ENCODE measurements at regions not wholly inside any gene's neighbourhood (a gene's known extent, or its start where the extent isn't known, plus 50 kb on each side); places are given as distances from the start of the nearest gene placed in this dataset.

GRCh38 chr3:126263971-126264370 lies 83.6 kb upstream of the ALDH1L1 start:
- ChIA-PET POLR2A (ENCODE audit: partially characterized antibody) (interaction anchor here (0.8 to 1.7 kb wide), 2 partner anchors 24 to 103 kb away, joined by 3 to 5 read pairs; no protein-coding TSS in a partner anchor), CTCF (ENCODE audit: partially characterized antibody) (interaction anchor here (0.6 to 1.5 kb wide), 4 partner anchors 51 to 150 kb away, joined by 3 to 4 read pairs (median 3); no protein-coding TSS in a partner anchor)
- Histone ChIP-seq H2BK5ac (ENCODE audit: low read depth, low read length) (no peak overlapping the region), H4K8ac (ENCODE audit: extremely low read depth, insufficient read depth, low read length) (no peak overlapping the region), H3K56ac (replicated peaks; ENCODE audit: insufficient read length, low read depth, low read length) (no peak overlapping the region), H3K4me3 (ENCODE audit: extremely low read depth in 1 of 4, insufficient read depth in 2 of 4, low read depth in 3 of 4, low read length in 4 of 4) (no peak overlapping the region), H3K27ac (ENCODE audit: low read depth, low read length) (no peak overlapping the region), H3K79me2 (ENCODE audit: control insufficient read depth in 1 of 2, insufficient read depth in 2 of 2, low read length in 2 of 2) (no peaks in the 10 kb centered on the region), H3K23me2 (ENCODE audit: low read depth, low read length) (peaks cover 13% of the 10 kb centered on the region), H3K4ac (replicated peaks; ENCODE audit: insufficient read length, low read depth, low read length) (no peak overlapping the region), H3K4me2 (ENCODE audit: insufficient read depth in 1 of 2, low read depth in 2 of 2, low read length in 2 of 2) (no peak overlapping the region), H4K91ac (replicated peaks; ENCODE audit: insufficient read length, low read length) (no peak overlapping the region), H2BK15ac (ENCODE audit: low read length) (no peak overlapping the region), H4K20me1 (replicated peaks in 1 of 2; ENCODE audit: control insufficient read depth in 1 of 2, insufficient read depth in 2 of 2, low read length in 2 of 2) (no peaks in the 10 kb centered on the region), H2BK20ac (ENCODE audit: low read length) (no peak overlapping the region), H2AK5ac (ENCODE audit: low read depth, low read length) (no peak overlapping the region; the same call in 1 of the 2 replicates), H3K79me1 (ENCODE audit: low read depth, low read length) (no peaks in the 10 kb centered on the region), H3K18ac (ENCODE audit: extremely low read depth, low read length) (no peak overlapping the region), H4K5ac (ENCODE audit: insufficient read length, low read depth, low read length) (no peak overlapping the region), H3K9me3 (ENCODE audit: insufficient read depth in 2 of 2, low read depth in 1 of 2, low read length in 1 of 2) (peaks cover 0 to 4% of the 10 kb centered on the region in 2 experiments; a peak in 1 of 4 replicates), H3K9ac (replicated peaks in 1 of 4; ENCODE audit: extremely low read depth in 1 of 4, low read depth in 3 of 4, low read length in 3 of 4) (no peak overlapping the region), H2AFZ (ENCODE audit: low read length) (no peak overlapping the region), H2BK12ac (ENCODE audit: low read depth, low read length) (peak overlapping the region; percentile 85; the same call in 1 of the 2 replicates), H3K4me1 (replicated peaks in 1 of 4; ENCODE audit: control insufficient read depth in 3 of 4, insufficient read depth in 4 of 4, low read length in 3 of 4) (peaks cover 0 to 31% (median 13%) of the 10 kb centered on the region in 4 experiments; a peak in 6 of 7 replicates), H2BK120ac (replicated peaks; ENCODE audit: low read depth, low read length) (no peak overlapping the region), H3K36me3 (ENCODE audit: control insufficient read depth in 2 of 4, insufficient read depth in 4 of 4, low read length in 3 of 4) (no peaks in the 10 kb centered on the region), H3K27me3 (replicated peaks in 1 of 4; ENCODE audit: control insufficient read depth in 3 of 4, extremely low read depth in 1 of 4, insufficient read depth in 3 of 4, low read length in 3 of 4) (peaks cover 0 to 9% (median 6%) of the 10 kb centered on the region in 4 experiments; a peak in 3 of 7 replicates), H3K14ac (ENCODE audit: insufficient read length) (no peak overlapping the region), H3K23ac (ENCODE audit: insufficient read length) (no peak overlapping the region)
- FAIRE-seq (no peak), DNase-seq (ENCODE audit: low read depth in 1 of 2, low spot score in 2 of 2) (no peak)
- 92% methylated on average over 4 of the region's 4 CpGs; no CpG with 5 or more reads in 1 of the 2 experiments for WGBS, 2 experiments (ENCODE audit: extremely low coverage in 1 of 2, insufficient coverage in 1 of 2, insufficient read length in 1 of 2, insufficient replicate concordance in 2 of 2, low coverage in 1 of 2, low lambda C conversion rate in 2 of 2, missing lambda C conversion rate in 1 of 2)
- TF ChIP-seq CHD2 (IDR thresholded peaks at IDR 0.05; ENCODE audit: low read length), result no peak
- no peak for TF ChIP-seq E2F6 (IDR thresholded peaks at IDR 0.05)
- no peak for TF ChIP-seq JUN (IDR thresholded peaks at IDR 0.05; ENCODE audit: low read depth, low read length)
